HG02571 (cell line): ENCODE measurements at regions not wholly inside any gene's neighbourhood (a gene's known extent, or its start where the extent isn't known, plus 50 kb on each side); places are given as distances from the start of the nearest gene placed in this dataset.
A peak's percentile ranks its signal among the peaks of the same experiment; 100 is the strongest.

Source experiments
- ATAC-seq: cut with Tn5 transposase; IDR thresholded peaks from one replicate; pipeline ENCODE4 v1.9.1; 2021; ENCODE audit warnings: mild to moderate bottlenecking, moderate library complexity; ENCODE audit not compliant: unreplicated experiment

- no peak for ATAC-seq
Observed at GRCh38 chr1:88175631-88176226, 508.3 kb upstream of the PKN2 start.

GRCh38 chr1:88179943-88180342 is 504.1 kb upstream of the PKN2 start:
- no peak for ATAC-seq

DNA sequence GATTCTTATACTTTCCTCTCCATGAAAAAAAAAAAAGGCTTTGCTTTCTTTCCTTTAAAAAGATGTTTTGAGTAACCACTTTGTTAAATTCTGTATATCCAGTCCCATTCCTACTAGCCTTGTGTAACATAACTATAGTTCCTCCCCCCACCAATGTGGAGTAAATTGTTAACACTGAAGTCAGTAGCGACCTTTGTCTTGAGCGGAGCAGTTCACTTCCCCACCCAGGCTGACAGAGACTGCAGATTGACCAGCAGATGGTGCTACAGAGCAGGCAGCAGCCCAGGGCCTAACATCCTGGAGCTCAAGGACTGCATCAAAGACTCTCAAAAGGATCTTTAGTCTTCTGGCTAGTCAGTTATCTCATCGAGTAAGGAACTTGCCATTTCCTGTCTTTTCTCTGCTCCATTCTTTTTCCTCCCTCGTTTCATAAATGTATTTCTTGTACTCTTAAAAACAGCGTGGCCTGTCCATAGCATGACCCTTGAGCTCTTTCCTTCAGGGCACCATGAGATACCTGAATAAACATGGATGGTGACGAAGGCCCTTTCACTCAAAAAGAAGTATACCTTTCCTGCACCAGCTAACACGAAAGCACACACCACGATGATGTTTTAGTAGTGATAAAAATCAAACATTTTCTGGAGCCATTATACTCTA is 503.5 kb upstream of the PKN2 start:
- ATAC-seq, result peak; percentile 95

DNA sequence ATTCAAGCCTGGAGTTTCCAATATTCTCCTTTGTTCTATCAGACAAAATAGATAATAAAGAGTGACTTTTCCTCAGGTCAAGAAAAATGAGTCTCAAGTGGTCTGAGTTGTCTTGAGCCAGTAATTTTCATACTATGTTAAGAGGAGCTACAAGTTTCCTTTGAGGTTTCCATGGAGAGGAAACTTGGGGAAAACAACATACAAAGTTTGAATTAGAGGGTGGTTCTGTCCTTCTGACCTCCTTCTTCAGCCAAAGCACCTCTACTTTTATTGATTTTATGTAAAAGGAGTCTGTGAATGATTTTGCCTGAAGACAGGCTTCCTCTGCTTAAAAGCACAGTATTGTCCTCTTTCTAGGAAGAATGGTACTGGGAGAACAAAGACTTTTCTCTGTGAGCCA is 497.2 kb upstream of the PKN2 start:
- ATAC-seq, result no peak

GRCh38 chr1:88188038-88188437 is 496.0 kb upstream of the PKN2 start:
- no peak for ATAC-seq

DNA sequence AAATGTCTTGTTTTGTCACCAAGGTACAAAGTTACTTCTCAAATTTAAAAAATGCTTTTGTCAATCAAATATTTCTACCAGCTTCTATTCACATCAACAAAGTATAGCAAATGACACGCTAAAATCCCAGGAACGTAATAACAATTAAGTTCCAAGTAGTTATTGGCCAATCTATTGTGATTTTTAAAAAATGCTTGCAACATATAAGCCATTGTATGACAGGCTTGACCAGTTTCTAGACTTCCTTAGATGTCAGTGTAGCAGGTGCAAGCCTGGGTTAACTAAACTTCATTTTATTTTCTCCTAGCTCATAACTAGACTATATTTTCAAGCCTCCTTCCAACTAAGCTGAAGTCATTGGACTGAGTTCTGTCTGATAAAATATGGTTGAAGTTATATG is 494.5 kb upstream of the PKN2 start:
- ATAC-seq, result no peak

- ATAC-seq, result peak; percentile 65
Observed at GRCh38 chr1:88191917-88192316, 492.2 kb upstream of the PKN2 start.

- ATAC-seq, result no peak
Observed at GRCh38 chr1:88194542-88194941, 489.5 kb upstream of the PKN2 start.

DNA sequence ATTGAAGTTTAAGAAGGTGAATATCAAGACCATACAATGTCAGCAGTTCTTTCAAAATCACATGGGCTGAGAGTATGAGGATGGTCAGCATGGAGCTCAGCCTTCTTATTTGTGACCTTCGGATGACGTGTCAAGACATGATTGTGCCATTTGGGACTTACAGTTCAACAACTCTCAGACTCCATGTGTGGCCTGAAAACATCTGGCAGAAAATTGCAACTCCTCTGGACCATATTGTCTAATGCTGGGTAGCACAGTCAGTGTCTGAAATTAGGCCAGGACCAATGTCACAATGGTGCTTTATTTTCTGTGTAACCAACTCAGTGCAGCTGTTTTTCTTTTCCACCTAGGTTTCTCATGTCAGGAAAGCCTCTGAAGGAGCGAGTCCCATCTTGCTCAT is 483.5 kb upstream of the PKN2 start:
- no peak for ATAC-seq

DNA sequence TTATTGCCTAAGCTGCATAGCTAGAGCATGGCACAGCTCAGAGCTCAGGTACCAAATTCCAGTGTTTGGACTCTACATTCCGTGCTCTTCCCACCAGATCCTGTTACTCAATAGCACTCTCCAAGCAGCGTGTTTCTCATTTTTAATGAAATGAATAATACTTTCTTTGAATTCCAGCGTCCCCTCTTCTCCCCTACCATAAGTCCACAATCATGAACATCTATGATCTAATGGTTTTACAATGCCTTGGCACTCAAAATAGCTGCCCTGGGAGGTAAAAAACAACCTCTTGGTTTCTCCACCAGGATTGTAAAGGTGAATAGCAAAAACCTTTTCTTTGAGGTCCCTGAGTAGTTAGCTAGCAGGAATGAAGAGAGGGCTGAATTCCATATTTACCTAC is 480.0 kb upstream of the PKN2 start:
- no peak for ATAC-seq

DNA sequence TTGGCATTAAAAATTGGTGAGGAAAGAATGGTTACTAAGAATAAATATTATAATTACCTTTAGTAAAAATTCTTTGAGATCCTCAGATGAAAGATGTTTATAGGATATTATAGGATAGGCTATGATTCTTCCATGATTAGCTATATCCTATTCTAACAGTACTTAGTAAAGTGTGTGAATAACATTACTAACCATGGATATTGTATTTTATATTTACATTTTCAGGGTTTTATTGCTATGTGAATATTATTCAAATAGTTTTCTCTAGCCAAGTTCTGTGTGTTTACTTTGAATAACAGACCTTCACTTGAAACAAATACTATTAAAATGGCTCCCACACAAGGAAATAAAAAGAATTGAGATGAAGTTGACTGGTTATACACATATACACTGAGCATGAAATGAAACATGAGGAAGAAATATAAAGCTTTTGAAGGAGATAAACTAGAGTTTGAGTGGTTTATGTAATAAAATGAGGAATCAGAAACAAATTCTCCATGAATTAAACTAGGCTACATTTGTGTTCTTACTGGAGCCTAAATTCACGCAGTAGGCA is 479.4 kb upstream of the PKN2 start:
- no peak for ATAC-seq

DNA sequence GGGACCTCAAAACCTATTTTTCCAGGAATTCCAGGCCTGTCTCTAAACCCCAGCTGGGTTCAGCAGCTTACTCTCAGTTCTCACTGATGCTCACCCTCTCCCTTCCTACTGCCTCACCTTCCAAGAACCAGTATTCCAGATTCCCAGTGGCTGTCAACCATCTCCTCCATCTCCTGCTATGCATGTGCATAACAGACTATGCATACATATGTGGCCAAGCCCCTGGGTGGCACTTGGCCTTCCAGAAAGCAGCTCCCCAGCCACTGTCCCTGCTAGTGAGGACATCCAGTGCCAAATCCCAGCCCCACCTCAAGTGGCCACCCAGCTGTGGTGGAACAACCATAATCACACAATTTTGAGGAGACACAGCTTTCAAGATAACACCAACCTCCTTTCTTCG is 475.7 kb upstream of the PKN2 start:
- ATAC-seq, result no peak

DNA sequence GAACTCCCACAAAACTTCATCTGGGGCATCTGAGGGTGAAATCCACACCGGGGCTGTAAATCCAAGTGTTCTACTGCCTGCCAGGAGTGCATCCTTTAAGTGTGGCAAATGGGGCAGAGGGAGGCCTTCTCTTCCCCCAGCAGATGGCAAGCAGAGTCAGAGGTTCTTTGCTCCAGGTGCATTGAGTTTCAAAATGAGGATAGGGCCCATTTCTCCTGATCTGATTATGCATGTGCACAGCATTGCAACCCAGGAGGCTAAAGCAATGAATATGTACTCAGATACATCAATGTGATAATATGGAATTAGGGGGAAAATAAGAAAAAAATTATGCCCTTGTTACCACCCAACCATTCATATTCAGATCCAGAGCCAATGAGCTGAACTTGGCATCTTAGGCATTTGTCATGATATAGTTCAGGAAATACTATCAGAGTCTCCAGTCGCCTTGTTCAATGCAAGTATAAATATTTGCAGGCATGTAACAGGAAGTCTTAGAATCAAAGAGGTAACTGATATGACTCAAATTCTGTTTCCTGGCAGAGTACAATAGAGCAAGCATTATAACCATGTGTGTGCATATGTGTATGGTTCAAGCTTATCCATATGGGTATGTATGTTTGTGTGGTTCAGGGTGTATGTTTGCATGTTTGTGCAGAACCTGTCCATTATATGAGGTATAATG is 473.8 kb upstream of the PKN2 start:
- ATAC-seq, result no peak

GRCh38 chr1:88216441-88216840 is 467.6 kb upstream of the PKN2 start:
- ATAC-seq, result no peak

- no peak for ATAC-seq
Observed at GRCh38 chr1:88217386-88217785, 466.7 kb upstream of the PKN2 start.

DNA sequence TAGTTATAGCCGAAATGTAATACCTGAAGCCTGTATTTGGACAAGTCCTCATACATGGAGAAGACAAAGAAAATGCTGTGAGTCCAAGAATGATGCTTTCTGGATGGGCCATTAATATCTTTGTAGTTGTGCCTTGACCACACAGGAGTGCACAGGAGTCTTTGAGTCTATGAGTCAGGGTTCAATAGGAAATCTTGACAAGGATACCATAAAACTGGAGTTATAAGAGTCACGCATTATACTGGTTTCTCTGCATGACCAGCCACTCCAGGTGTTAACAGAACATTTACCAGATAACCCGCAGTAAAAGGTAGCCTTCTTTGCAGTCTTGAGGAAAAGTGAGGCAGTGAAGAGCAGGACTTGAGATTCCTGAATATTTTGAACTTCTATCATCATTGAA is 464.6 kb upstream of the PKN2 start:
- no peak for ATAC-seq

- ATAC-seq, result no peak
Observed at GRCh38 chr1:88221411-88221810, 462.7 kb upstream of the PKN2 start.

- ATAC-seq, result no peak
Observed at GRCh38 chr1:88224906-88225305, 459.2 kb upstream of the PKN2 start.

DNA sequence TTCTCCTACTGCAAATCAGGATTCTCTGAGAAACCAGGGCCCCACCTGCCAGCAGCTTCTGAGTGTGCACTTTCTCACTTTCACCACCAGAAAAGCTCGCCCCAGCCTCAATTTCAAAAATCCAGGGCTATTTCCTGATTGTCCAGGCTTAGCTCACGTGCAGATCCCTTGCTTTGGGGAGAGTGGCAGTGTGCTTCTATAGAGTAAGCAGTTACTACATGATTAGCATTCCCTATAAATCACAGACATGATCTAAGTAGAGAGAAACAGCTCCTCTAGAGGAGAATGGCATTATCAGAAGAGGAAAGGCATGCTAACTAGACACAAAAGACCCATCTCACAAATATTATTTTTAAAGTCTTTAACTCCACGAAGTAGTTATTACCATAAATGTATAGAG is 456.0 kb upstream of the PKN2 start:
- ATAC-seq, result no peak

DNA sequence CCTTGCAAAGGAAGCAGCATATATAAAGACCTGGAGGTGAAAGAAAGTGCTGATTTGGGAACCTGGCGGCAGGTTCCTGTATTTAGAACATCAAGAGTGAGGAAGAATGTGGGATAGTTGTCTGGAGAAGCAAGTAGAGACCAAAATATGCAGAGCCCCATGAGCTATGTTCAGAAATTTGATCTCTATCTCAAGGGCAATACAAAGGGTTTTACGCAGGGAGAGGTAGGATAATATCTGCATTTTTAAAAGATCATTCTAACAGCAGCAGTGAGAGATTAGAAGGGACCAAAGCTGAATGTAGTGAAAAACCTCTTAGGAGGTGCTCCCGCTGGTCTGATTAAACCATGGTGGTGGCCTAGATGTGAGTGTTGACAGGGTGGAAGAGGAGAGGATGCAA is 453.9 kb upstream of the PKN2 start:
- ATAC-seq, result no peak

GRCh38 chr1:88237058-88237457 is 447.0 kb upstream of the PKN2 start:
- ATAC-seq, result no peak

DNA sequence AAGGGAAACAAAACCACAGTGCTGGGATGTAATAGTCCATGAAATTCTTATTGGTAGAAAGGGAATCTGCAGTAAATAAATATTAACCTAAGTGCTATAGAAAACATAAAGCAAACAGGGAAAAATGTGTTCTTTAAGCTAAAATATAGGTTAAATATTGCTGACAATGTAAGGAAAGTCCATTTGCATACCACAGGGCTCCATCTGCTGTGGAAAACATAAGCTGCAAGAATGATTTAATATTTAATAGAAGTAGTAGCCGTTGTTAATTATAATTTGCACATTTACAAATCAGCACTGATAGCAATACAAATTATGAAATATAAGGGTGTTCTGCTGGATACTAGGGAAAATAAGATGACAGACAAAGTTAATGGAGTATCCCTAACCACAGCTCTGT is 444.9 kb upstream of the PKN2 start:
- ATAC-seq, result no peak
